Islet of Langerhans (tissue), 1 donor: ENCODE measurements at regions not wholly inside any gene's neighbourhood (a gene's known extent, or its start where the extent isn't known, plus 50 kb on each side); places are given as distances from the start of the nearest gene placed in this dataset.

ENCODE experiments used
- FAIRE-seq: peaks from one replicate; lab custom pipeline; 2011; peaks lifted over from hg19 to GRCh38; lab: Jason Lieb, UNC

- no peak for FAIRE-seq
These were observed 298.7 kb downstream of the RFC3 start for GRCh38 chr13:34116651-34117050.

- peak; percentile 86 for FAIRE-seq
These were observed 306.8 kb downstream of the RFC3 start for GRCh38 chr13:34124666-34125306.

GRCh38 chr13:34127523-34127922 lies 309.6 kb downstream of the RFC3 start:
- no peak for FAIRE-seq

- no peak for FAIRE-seq
These were observed 310.7 kb downstream of the RFC3 start for GRCh38 chr13:34128661-34129060.

- FAIRE-seq: no peak
These were observed 311.5 kb downstream of the RFC3 start for GRCh38 chr13:34129436-34129835.

GRCh38 chr13:34137200-34137599 lies 319.3 kb downstream of the RFC3 start:
- FAIRE-seq: no peak

GRCh38 chr13:34139660-34140227 lies 321.8 kb downstream of the RFC3 start:
- FAIRE-seq: peak; percentile 53

GRCh38 chr13:34143637-34144036 lies 325.7 kb downstream of the RFC3 start:
- FAIRE-seq: no peak

- no peak for FAIRE-seq
These were observed 326.2 kb downstream of the RFC3 start for GRCh38 chr13:34144142-34144541.

- peak; percentile 85 for FAIRE-seq
These were observed 327.1 kb downstream of the RFC3 start for GRCh38 chr13:34145061-34145460.

GRCh38 chr13:34148359-34148758 lies 330.4 kb downstream of the RFC3 start:
- no peak for FAIRE-seq

GRCh38 chr13:34151885-34152284 lies 333.9 kb downstream of the RFC3 start:
- FAIRE-seq: no peak

- FAIRE-seq: no peak
These were observed 334.5 kb downstream of the RFC3 start for GRCh38 chr13:34152409-34152808.

GRCh38 chr13:34152996-34153395 lies 335.0 kb downstream of the RFC3 start:
- no peak for FAIRE-seq

- no peak for FAIRE-seq
These were observed 335.7 kb downstream of the RFC3 start for GRCh38 chr13:34153428-34154180.

GRCh38 chr13:34155931-34156607 lies 338.1 kb downstream of the RFC3 start:
- FAIRE-seq: no peak

GRCh38 chr13:34156841-34157365 lies 339.0 kb downstream of the RFC3 start:
- peak; percentile 99 for FAIRE-seq

GRCh38 chr13:34159946-34160345 lies 342.0 kb downstream of the RFC3 start:
- FAIRE-seq: no peak

- FAIRE-seq: peak; percentile 98
These were observed 344.1 kb downstream of the RFC3 start for GRCh38 chr13:34161931-34162543.

GRCh38 chr13:34162544-34162933 lies 344.6 kb downstream of the RFC3 start:
- peak; percentile 62 for FAIRE-seq

- no peak for FAIRE-seq
These were observed 346.6 kb downstream of the RFC3 start for GRCh38 chr13:34164582-34164981.

GRCh38 chr13:34165158-34165557 lies 347.2 kb downstream of the RFC3 start:
- FAIRE-seq: peak; percentile 89
